Glutamatergic neuron (in vitro differentiated cells): ENCODE measurements at regions not wholly inside any gene's neighbourhood (a gene's known extent, or its start where the extent isn't known, plus 50 kb on each side); places are given as distances from the start of the nearest gene placed in this dataset.

Experiments used
- DNase-seq: peaks from one replicate; pipeline ENCODE4 v3.0.0; 2022
- H3K27ac Mint-ChIP-seq: one replicate; pipeline ENCODE4 v1.8.0; 2020; ENCODE audit warnings: mild to moderate bottlenecking, mixed read lengths, inconsistent platforms; ENCODE audit not compliant: unreplicated experiment
- H3K27me3 Mint-ChIP-seq: one replicate; pipeline ENCODE4 v1.8.0; 2020; ENCODE audit warnings: mild to moderate bottlenecking, moderate library complexity, mixed read lengths, inconsistent platforms; ENCODE audit not compliant: unreplicated experiment
- H3K36me3 Mint-ChIP-seq: one replicate; pipeline ENCODE4 v1.8.0; 2020; ENCODE audit warnings: mild to moderate bottlenecking, mixed read lengths, inconsistent platforms; ENCODE audit not compliant: unreplicated experiment
- H3K4me1 Mint-ChIP-seq: one replicate; pipeline ENCODE4 v1.8.0; 2020; ENCODE audit warnings: mild to moderate bottlenecking, low read depth, mixed read lengths, inconsistent platforms; ENCODE audit not compliant: unreplicated experiment
- H3K4me3 Mint-ChIP-seq: one replicate; pipeline ENCODE4 v1.8.0; 2020; ENCODE audit warnings: mild to moderate bottlenecking, mixed read lengths, inconsistent platforms; ENCODE audit not compliant: unreplicated experiment
- H3K9me3 Mint-ChIP-seq: one replicate; pipeline ENCODE4 v1.8.0; 2020; ENCODE audit warnings: mild to moderate bottlenecking, moderate library complexity, mixed read lengths, inconsistent platforms; ENCODE audit not compliant: unreplicated experiment
- TF ChIP-seq, protein P1 (sequence below): fragments of 200-600 bp; sonication (generic); IDR thresholded peaks from one replicate; pipeline ENCODE4 v1.5.0; 2021; ENCODE audit not compliant: partially characterized antibody, unreplicated experiment

DNA sequence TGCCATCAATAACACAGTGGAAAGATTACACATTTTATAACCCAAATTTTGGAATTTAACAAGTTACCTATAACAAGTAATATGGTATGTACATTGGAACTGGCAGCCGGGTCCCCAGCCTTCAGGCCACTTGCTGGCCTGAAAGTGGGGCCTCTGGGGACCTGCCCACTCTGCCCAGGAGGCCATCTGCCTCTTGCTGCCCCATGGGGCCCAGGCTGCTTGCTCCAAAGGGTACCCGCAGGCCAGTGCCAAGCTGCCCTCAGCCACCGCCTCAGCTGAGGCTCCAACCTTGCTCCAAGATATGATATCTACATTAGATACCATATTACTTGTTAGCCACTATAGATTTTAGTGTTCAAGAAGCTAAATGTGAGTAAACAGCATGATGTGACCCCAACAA is 120.8 kb upstream of the TMEFF2 start:
- DNase-seq: no peak
- TF ChIP-seq, protein P1, sequence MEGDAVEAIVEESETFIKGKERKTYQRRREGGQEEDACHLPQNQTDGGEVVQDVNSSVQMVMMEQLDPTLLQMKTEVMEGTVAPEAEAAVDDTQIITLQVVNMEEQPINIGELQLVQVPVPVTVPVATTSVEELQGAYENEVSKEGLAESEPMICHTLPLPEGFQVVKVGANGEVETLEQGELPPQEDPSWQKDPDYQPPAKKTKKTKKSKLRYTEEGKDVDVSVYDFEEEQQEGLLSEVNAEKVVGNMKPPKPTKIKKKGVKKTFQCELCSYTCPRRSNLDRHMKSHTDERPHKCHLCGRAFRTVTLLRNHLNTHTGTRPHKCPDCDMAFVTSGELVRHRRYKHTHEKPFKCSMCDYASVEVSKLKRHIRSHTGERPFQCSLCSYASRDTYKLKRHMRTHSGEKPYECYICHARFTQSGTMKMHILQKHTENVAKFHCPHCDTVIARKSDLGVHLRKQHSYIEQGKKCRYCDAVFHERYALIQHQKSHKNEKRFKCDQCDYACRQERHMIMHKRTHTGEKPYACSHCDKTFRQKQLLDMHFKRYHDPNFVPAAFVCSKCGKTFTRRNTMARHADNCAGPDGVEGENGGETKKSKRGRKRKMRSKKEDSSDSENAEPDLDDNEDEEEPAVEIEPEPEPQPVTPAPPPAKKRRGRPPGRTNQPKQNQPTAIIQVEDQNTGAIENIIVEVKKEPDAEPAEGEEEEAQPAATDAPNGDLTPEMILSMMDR: no peak
- Mint-ChIP-seq H3K36me3 (no peaks in the 10 kb centered on the region), H3K4me1 (no peaks in the 10 kb centered on the region), H3K27me3 (peaks cover 4% of the 10 kb centered on the region), H3K9me3 (no peaks in the 10 kb centered on the region), H3K4me3 (no peak overlapping the region), H3K27ac (no peak overlapping the region)

DNA sequence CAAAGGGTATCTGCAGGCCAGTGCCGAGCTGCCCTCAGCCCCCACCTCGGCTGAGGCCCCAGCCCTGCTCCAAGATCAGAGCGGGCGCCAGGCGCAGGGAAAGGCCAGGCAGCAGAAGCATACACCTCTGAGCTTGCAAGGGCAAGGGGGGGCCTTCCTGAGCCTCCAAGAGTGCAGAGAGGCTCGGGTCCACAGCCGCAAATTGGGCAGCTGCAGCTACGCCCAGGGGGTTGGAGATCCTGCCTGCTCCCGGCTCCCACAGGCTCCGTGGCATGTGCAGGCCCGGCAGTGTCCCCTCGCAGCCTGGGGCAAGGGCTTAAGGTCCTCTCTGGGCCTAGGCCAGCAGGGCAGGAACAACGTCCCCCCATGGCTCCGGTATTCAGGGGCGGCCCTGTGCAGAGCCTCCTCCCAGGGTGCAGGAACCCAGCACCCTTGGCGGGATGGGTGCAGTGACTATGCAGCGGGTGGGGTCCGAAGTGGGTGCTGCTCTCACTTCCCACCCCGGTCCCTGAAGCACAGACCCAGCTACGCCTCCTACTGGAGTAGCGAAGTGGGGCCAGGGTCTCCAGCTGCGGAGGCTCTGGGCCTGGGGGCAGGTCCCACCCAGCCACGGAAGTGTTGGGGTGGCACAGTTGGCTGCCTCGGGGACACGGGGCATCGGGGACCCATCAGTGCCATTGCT is 120.2 kb upstream of the TMEFF2 start:
- no peak for DNase-seq
- no peaks in the 10 kb centered on the region for H3K4me1 Mint-ChIP-seq
- H3K9me3 Mint-ChIP-seq: no peaks in the 10 kb centered on the region
- TF ChIP-seq, protein P1: no peak
- H3K36me3 Mint-ChIP-seq: no peaks in the 10 kb centered on the region
- no peak overlapping the region for H3K4me3 Mint-ChIP-seq
- H3K27me3 Mint-ChIP-seq: peaks cover 4% of the 10 kb centered on the region
- no peak overlapping the region for H3K27ac Mint-ChIP-seq

DNA sequence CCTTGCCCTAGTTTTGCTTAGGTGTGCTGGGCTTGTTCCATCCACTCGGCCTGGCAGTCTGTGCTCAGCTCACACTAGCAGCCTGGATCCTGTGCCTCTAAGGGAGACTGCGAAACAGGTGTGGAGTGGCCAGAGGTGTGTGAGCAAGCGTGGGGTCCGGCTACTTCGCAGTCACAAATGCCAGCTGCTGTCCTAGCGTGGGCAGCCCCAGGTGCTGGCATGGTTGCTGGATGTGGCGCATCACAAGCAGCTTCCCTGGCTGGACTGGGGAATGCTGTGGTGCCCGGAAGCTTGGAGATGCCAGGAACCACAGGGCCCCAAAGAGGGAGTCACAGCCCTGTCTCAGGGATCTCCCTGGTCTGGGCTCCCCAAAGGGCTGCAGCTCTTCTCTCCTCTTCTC is 119.0 kb upstream of the TMEFF2 start:
- no peak for DNase-seq
- no peak overlapping the region for H3K4me3 Mint-ChIP-seq
- H3K27me3 Mint-ChIP-seq: peaks cover 4% of the 10 kb centered on the region
- H3K36me3 Mint-ChIP-seq: no peaks in the 10 kb centered on the region
- TF ChIP-seq, protein P1: no peak
- H3K4me1 Mint-ChIP-seq: no peaks in the 10 kb centered on the region
- H3K27ac Mint-ChIP-seq: no peak overlapping the region
- H3K9me3 Mint-ChIP-seq: no peaks in the 10 kb centered on the region

DNA sequence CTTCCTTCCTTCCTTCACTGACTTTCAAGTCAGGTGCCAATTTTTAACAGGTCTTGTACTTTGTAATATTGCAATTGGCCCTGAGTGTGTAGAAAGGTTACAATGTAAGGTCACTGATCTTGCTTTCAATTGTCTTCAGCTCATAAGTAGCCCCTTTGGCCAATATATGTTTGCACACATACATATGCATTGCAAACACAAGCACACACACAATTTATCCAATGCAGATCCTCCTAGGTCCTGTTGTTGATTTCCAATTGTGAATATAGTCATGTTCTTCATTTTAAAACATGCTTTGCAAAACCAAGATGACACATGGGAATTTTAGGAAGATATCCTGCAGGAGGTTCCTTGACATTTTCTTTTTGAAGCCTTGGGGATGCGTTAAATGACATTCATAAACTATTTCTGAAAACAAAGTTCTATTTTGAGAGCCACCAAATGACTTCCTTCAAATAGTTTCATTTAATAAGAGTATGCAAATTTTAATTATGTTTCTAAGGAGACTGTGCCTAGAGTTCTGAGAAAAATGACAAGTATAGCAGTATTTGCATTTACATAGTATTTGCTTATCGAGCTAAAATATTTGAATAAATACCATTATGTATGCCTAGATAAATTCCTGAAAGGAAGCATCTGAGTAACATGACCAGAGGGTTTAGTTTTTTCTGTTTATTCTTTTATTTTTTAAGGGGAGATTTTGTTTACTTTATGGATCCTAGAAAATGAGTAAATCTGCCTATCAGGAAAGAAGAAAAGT is 117.1 kb upstream of the TMEFF2 start:
- Mint-ChIP-seq H3K9me3 (no peaks in the 10 kb centered on the region), H3K27me3 (peaks cover 4% of the 10 kb centered on the region), H3K4me1 (no peaks in the 10 kb centered on the region), H3K4me3 (no peak overlapping the region), H3K27ac (no peak overlapping the region), H3K36me3 (no peaks in the 10 kb centered on the region)
- TF ChIP-seq, protein P1: no peak
- no peak for DNase-seq

DNA sequence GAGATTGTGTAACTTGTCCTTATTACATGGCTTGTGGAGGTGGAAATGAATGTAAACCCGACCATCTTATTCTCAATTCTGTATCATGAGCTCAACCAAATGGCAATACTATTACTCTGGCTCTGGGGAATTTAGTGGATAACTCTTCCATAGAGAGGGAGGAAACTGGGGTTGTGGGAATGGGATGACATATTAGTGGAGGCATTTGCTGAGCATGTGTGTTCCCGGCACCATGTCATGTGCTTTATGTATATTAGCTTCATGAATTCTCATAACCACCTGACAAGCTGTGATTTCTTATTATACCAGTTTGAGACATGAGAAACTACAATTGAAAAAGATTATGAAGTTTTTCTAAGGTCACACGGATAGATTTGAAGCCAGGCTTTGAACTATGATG is 112.8 kb upstream of the TMEFF2 start:
- Mint-ChIP-seq H3K36me3 (no peaks in the 10 kb centered on the region), H3K4me1 (peaks cover 2% of the 10 kb centered on the region), H3K27ac (no peak overlapping the region), H3K4me3 (no peak overlapping the region), H3K9me3 (no peaks in the 10 kb centered on the region), H3K27me3 (peaks cover 2% of the 10 kb centered on the region)
- TF ChIP-seq, protein P1: no peak
- no peak for DNase-seq
